Stimulated activated CD8-positive, alpha-beta memory T cell treated with anti-CD3 and anti-CD28 coated beads, Interleukin-7, amount 100 ng/mL, for 24 hours (primary cell): ENCODE measurements at regions not wholly inside any gene's neighbourhood (a gene's known extent, or its start where the extent isn't known, plus 50 kb on each side); places are given as distances from the start of the nearest gene placed in this dataset.

ENCODE experiments used
- DNase-seq: peaks from one replicate; pipeline ENCODE4 v3.0.0-alpha.2; 2020; ENCODE audit warnings: low read depth

DNA sequence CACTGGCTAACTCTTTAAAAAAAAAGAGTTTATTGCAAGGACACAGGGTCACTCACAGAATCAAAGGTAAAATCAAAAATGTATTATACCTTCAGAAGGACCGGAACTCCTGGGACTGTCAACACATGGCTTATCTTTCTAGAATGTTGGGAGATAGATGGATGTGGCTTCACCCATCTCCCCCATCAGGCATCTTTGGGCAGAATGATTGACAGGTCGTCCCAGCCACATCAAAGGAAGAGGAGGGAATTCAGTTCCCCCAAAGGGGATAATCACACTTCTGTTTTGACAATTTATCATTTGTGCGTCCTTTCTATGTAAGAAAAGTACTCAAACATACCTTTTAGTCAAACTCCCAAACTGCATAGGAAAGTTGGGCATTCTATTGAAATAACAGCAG lies 228.6 kb upstream of the CDH5 start:
- DNase-seq = no peak

DNA sequence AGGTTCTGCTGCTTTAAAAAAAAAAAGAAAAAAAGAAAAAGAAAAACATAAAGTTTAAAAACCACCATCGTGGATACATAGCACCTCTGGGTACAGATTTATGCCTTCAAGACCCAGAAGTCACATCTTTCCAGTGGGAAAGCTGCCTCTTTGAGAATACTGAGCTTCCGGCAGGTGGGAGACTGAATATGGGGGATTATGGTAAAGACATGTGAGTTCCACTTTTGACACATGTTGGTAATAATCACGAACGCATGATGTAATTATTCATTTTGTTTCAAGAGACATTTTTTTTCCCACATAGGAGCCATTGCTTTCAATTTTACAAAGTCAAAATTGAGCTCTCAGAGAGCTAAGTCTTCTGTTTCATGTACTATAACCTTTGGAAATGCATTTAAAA lies 229.7 kb upstream of the CDH5 start:
- DNase-seq = no peak

DNA sequence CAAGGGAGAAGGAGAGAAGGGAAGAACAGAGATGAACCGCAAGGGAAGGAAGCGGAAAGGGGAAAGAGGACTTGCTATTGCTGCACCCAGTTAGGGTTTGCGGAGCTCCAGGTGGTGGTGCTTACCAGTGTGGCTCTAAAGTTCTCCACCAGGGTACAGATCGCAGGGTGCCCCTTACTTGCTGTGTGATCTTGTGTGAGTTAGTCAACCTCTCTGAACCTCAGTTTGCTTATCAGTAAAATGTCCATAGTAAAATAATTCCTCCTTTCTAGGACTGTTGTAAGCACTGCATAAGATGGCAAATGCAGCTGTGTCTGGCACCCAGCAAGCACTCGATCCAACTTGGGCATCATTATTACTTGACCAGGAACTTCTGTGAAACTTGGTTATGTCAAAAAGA lies 230.7 kb upstream of the CDH5 start:
- no peak for DNase-seq

- DNase-seq = no peak
These were observed 231.1 kb upstream of the CDH5 start for GRCh38 chr16:66135421-66135831.

- no peak for DNase-seq
These were observed 231.6 kb upstream of the CDH5 start for GRCh38 chr16:66134875-66135274.

- no peak for DNase-seq
These were observed 232.7 kb upstream of the CDH5 start for GRCh38 chr16:66133643-66134338.

DNA sequence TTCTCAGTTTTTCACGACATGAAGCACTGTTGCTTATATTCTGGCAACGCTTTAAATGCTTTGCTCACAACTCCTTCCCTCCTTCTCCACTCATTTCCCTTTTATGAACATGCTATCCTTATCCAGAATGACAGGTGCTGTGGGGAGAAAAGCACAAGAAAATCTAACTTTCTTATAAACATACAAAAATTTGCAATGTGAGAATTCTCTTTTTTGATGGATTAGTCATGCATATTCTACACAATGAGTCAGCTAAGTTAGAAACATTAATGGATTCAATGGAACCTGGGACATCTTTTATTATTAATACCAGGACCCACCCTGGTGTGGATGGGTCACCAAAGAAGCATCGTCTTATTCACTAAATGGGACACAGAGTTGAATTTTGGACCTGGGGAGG lies 234.6 kb upstream of the CDH5 start:
- no peak for DNase-seq

- DNase-seq = no peak
These were observed 235.2 kb upstream of the CDH5 start for GRCh38 chr16:66131156-66131807.

GRCh38 chr16:66130296-66130905 lies 236.1 kb upstream of the CDH5 start:
- no peak for DNase-seq

GRCh38 chr16:66129196-66129595 lies 237.3 kb upstream of the CDH5 start:
- DNase-seq = no peak

- DNase-seq = no peak
These were observed 238.1 kb upstream of the CDH5 start for GRCh38 chr16:66128371-66128770.

DNA sequence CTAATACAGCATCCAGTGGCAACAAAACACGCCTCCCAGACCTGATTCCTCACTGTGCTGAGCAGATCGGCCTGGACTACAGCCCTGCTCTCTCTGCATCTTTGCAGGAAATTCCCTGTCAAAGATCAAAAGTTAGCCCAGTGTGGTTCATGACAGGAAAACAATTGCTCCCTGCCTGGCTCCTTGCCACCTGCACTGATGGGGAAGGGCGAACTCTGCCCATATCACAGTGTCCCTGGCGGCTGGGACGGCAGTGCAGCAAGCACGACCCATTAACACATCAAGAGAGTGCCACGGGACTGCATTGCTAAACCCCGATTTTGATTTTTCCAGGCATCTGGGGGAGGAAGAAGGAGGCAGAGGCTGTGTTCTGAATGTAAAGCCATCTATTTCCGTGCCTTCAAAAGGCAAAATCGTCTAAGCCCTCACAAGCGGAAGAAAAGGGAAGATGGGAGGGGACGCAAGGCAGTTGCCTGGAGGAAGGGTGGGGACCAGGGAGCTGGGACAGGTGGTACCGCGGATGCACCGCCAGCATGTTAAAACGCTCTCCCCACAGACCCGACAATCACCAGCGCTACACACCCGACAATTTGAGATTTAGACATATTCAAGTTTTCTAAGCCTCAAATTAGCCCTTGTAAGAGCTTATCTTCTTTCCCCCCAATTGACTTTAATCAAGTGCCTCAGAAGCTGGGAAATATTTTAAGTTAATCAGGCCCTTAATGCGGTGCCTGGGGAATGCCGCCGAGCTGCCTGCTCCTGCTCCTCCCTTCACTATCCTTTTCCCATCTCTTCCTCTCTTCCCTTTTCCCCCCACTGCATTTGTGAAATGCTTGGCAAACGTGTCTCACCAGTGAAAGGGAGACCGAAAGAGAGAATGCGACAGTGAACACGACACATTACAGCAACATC lies 238.8 kb upstream of the CDH5 start:
- no peak for DNase-seq

- no peak for DNase-seq
These were observed 245.0 kb upstream of the CDH5 start for GRCh38 chr16:66121466-66121865.

DNA sequence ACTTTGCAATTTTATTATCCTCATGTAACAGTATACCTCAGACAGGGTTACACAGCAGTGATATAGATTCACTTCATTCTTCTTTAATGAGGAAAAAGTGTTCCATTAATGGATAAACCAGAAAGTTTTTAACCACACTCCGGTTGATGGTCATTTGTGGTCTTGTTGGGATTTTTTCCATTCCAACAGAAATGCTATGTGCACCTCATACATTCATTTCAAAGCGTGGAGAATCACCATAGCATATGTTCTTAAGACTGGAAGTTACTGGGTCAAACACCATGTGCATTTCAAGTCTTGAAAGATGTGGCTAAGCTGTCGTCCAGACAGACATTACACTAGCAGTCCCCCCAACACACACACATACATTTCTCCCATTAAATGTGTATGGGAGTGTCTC lies 245.8 kb upstream of the CDH5 start:
- no peak for DNase-seq

- DNase-seq = no peak
These were observed 250.1 kb upstream of the CDH5 start for GRCh38 chr16:66116163-66117002.

GRCh38 chr16:66115373-66115772 lies 251.1 kb upstream of the CDH5 start:
- DNase-seq = no peak

DNA sequence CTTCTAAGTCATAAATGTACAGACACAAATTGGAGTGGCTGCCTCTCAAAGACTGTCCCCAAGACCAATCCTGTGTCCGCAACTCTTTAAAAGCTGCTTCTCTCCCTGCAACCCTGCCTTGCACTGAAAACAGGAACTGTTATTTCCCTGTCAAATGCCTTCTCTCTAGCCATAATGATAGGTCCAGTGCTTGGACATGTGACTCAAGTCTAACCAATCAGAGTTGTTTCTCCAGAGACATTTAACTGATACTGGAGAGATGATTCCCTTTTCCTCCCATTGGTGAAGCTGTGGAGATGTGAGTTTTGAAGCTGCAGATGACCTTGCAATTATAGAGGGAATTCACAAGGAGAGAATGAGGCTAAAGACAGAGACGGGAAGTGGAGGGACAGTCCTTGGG lies 253.3 kb upstream of the CDH5 start:
- no peak for DNase-seq

DNA sequence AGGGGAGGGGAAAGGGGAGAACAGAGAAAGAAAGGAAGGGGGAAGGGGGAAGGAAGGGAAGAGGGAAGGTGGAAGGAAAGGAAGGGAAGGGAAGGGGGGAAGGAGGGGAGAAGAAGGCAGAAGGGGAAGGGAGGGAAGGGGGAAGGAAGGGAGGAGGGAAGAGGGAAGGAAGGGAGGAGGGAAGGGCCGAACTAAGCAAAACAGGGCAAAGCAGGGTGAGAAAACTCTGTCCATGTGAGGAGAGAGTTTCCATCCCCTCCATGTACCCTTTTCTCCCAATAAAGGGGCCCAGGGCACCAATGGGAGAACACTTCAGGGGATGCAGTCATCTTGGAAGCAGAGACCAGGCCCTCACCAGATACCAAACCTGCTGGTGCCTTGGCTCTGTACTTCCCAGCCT lies 256.8 kb upstream of the CDH5 start:
- no peak for DNase-seq

GRCh38 chr16:66107661-66108060 lies 258.8 kb upstream of the CDH5 start:
- DNase-seq = no peak

DNA sequence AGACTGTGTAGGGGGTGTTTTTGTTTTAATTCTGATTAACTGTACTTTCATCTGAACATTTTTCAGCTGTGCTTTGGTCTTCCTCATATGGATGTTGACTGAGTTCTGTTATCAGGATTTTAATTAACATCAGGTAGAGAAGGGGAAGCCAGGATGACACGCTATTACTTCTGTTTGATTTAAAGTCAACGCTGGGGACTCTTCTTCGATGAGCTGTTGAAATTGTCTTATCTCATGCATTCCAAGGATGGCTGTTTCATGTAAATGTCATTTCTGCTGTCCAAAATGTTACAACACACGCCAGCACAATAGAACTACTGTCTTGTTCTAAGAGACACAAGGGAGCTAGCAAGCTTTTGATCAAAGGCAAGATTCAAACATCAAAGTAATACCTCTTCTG lies 263.3 kb upstream of the CDH5 start:
- DNase-seq = no peak

DNA sequence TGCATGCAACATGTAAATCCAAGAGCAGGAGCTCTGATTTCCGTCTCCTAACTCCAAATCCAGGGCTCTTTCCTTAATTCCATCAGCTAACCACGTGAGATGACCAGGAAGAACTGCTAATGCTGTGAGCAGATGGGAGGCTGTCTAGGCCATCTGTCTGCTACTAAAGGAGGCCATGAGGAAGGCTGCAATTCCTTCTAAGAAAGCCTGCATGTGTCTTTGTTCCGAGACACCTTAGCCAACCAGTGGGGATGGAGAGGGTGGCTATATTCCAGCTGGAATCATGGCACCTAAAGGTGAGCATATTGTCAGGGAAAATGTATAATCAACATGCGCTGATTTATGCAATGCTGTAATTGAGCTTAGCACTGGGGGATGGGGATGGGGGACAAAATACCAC lies 267.2 kb upstream of the CDH5 start:
- DNase-seq = no peak

DNA sequence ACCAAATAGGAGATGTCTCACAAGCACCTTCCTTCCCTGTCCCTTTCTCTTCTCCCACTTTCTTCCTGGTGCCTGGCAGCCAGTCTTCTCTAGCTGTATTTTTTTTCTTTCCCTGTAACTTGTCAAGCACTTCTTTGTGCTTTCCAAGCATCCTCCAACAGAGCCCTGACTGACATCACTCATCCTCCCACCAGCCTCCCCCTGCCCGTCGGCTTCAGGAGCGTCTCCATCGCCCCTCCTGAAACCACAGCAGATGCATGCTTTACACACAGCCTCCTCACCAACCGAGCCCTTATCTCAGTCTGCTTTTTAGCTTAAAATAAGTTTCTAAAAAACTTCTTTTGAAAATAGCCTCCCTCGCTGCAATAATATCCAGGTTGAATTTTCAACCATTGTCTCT lies 268.7 kb upstream of the CDH5 start:
- DNase-seq = no peak
